ENCODE measurements at regions not wholly inside any gene's neighbourhood (a gene's known extent, or its start where the extent isn't known, plus 50 kb on each side); places are given as distances from the start of the nearest gene placed in this dataset.

DNA sequence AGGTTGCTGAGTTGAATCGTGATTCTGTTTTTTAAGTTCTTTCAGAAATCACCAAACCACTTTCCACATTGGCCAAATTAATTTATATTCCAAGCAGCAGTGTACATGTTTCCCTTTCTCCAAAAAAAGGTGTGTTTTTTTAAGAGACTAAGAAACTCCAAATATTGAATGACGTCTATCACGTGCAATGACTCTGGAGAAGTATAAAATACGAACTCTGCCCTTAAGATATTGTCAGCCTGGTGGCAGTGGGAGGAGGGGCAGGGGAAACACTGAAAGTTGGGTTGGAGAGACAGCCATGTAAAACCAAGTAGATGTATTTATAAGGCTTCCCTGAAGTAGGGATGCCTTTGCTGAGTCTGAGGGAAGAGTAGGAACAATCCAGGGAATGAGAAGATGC, 50.1 kb upstream of the DHRS4 start:
- no peak for FAIRE-seq
